Spleen (tissue), 11 donors: ENCODE measurements at regions not wholly inside any gene's neighbourhood (a gene's known extent, or its start where the extent isn't known, plus 50 kb on each side); places are given as distances from the start of the nearest gene placed in this dataset.

Experiments used
- DNase-seq: peaks from one replicate; pipeline ENCODE4 v3.0.0-alpha.2; 2020
- H3K27ac ChIP-seq, 8 donors: fragments of 200-600 bp; sonication (generic) in 7 of 8; 1 replicate in 4 of 8; 2 replicates in 4 of 8; pipeline versions ENCODE4 v1.5.0 to v1.8.0; 2016 to 2021; ENCODE audit warnings: inconsistent platforms in 4 of 8, mild to moderate bottlenecking in 4 of 8, moderate library complexity in 1 of 8
- H3K27me3 ChIP-seq, 7 donors: fragments of 200-600 bp; sonication (generic) in 6 of 7; replicated peaks in 1 of 7; 1 replicate in 4 of 7; 2 replicates in 3 of 7; pipeline versions ENCODE4 v1.5.0 to v1.8.0; 2016 to 2021; ENCODE audit warnings: inconsistent platforms in 3 of 7, mild to moderate bottlenecking in 1 of 7
- H3K36me3 ChIP-seq, 6 donors: fragments of 200-600 bp; sonication (generic) in 5 of 6; 1 replicate in 4 of 6; 2 replicates in 2 of 6; pipeline versions ENCODE4 v1.5.0 to v1.8.0; 2016 to 2021; ENCODE audit warnings: inconsistent platforms in 2 of 6
- H3K4me1 ChIP-seq, 6 donors: fragments of 200-600 bp; sonication (generic) in 5 of 6; 1 replicate in 3 of 6; 2 replicates in 3 of 6; pipeline versions ENCODE4 v1.5.0 to v1.8.0; 2016 to 2021; ENCODE audit warnings: inconsistent platforms in 3 of 6
- H3K4me3 ChIP-seq, 8 donors: fragments of 200-600 bp; sonication (generic) in 7 of 8; 1 replicate in 4 of 8; 2 replicates in 4 of 8; pipeline versions ENCODE4 v1.5.0 to v1.8.0; 2016 to 2021; ENCODE audit warnings: inconsistent platforms in 4 of 8, mild to moderate bottlenecking in 4 of 8, moderate library complexity in 2 of 8
- H3K9me3 ChIP-seq, 8 donors: fragments of 200-600 bp; sonication (generic) in 7 of 8; 1 replicate in 4 of 8; 2 replicates in 4 of 8; pipeline versions ENCODE4 v1.5.0 to v1.8.0; 2016 to 2021; ENCODE audit warnings: inconsistent platforms in 4 of 8
- POLR2A ChIP-seq, 3 donors: fragments of 450-650 bp; IDR thresholded peaks; one replicate each; pipeline ENCODE4 v1.5.1; 2017; ENCODE audit warnings: antibody characterized with exemption in 3 of 3, mild to moderate bottlenecking in 1 of 3
- POLR2AphosphoS5 ChIP-seq, 3 donors: sonication (generic); formaldehyde crosslinking; IDR thresholded peaks; one replicate each; pipeline ENCODE4 v1.5.1; 2017; ENCODE audit warnings: antibody characterized with exemption in 3 of 3
- WGBS, 5 donors: extraction: QIAGEN DNeasy Blood & Tissue Kit in 3 of 5; methylation state at CpG; one replicate each; pipeline versions ENCODE4 v1.1.5 to v1.1.7; 2013 to 2018; 5-methylcytosine and 5-hydroxymethylcytosine counted together
- intact Hi-C: fragments of 100-400 bp; cut with DNase I; formaldehyde crosslinking; loops from one replicate; pipeline ENCODE4 v1.15.0; 2023; ENCODE audit warnings: low total_unique reads
- TF ChIP-seq, protein P1 (sequence below), 11 experiments: fragments of 200-600 bp in 7 of 11; fragments of 450-650 bp in 4 of 11; sonication (generic) in 4 of 11; IDR thresholded peaks in 8 of 11; conservative IDR thresholded peaks in 3 of 11; 1 replicate in 7 of 11; 2 replicates in 4 of 11; pipeline versions ENCODE4 v1.4.0 to v1.8.0; 2016 to 2021; ENCODE audit warnings: antibody characterized with exemption in 11 of 11, inconsistent platforms in 4 of 11, mild to moderate bottlenecking in 1 of 11
- donor health status: healthy with polysubstance abuse.
- donor health status: DM: no; HTN: no; CAD: no; lungs with moderate emphysema.
- donor health status: DM: no; HTN: no; CAD: no.
- donor health status: Bipolar disorder and iron deficiency.
- donor health status: healthy.
- donor health status: DM: no; HTN: no; CAD: no.
- donor health status: DM: yes; HTN: yes; CAD: no.

DNA sequence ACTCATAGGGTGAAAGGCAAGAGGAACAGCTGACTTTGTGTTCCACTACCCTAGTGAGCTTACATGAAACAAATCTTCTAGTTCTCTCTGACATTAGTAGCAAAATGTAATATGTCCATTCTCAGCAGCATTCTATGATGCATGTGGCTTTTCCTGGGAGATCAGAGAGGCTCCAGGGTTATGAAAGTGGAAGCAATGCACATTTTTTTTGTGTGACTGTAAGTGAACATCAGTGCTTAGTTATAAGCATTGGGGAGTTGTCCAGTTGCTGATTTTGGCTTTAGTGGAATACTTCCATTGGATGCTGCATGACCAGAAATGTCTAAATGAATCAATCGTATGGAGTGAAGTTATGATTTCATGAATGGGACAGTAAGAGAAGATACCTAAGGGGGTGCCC, 255.9 kb downstream of the FAT3 start:
- Histone ChIP-seq H3K4me3 (no peak overlapping the region), H3K27ac (no peak overlapping the region), H3K9me3 (no peaks in the 10 kb centered on the region), H3K27me3 (no peaks in the 10 kb centered on the region), H3K4me1 (no peaks in the 10 kb centered on the region), H3K36me3 (no peaks in the 10 kb centered on the region)
- no peak for TF ChIP-seq POLR2AphosphoS5 (IDR thresholded peaks at IDR 0.05)
- TF ChIP-seq, protein P1, sequence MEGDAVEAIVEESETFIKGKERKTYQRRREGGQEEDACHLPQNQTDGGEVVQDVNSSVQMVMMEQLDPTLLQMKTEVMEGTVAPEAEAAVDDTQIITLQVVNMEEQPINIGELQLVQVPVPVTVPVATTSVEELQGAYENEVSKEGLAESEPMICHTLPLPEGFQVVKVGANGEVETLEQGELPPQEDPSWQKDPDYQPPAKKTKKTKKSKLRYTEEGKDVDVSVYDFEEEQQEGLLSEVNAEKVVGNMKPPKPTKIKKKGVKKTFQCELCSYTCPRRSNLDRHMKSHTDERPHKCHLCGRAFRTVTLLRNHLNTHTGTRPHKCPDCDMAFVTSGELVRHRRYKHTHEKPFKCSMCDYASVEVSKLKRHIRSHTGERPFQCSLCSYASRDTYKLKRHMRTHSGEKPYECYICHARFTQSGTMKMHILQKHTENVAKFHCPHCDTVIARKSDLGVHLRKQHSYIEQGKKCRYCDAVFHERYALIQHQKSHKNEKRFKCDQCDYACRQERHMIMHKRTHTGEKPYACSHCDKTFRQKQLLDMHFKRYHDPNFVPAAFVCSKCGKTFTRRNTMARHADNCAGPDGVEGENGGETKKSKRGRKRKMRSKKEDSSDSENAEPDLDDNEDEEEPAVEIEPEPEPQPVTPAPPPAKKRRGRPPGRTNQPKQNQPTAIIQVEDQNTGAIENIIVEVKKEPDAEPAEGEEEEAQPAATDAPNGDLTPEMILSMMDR (IDR thresholded peaks at IDR 0.05 in 8 of 11, conservative IDR thresholded peaks at IDR 0.05 in 3 of 11), result no peak
- no peak for TF ChIP-seq POLR2A (IDR thresholded peaks at IDR 0.05)
- intact Hi-C loops, result no loop called here
- 83 to 98% (median 97%) methylated on average over 1 of the region's 1 CpG for WGBS, 5 donors
- no peak for DNase-seq

DNA sequence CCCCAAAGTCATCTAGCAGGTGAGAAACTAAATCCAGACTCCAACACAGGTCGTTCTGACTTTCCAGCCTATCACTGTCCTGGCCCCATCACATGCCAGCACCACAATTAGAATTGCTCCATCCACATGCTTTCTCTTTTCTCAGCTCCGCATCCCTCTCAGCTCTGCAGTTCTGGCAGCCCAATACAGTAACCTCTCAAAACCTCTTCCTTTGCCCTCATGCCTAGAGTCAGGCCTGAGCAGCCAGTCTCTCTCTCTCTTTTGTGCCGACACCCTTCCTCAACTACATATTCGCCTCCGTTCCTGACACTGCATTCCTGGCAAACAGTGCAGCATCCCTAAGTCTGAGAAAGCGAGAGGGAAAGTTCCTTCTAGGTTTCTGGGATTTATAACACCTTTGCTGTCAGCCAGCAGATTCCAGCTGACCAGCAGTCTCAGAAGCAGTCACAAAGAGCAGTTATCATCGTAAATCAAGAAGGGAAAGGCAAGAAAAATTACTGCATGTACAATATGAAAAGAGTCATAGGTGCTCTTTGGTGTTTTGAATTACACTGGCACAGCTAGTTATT, 258.0 kb downstream of the FAT3 start:
- no peak overlapping the region for H3K27ac ChIP-seq
- H3K4me1 ChIP-seq, result no peaks in the 10 kb centered on the region
- no peaks in the 10 kb centered on the region for H3K9me3 ChIP-seq
- TF ChIP-seq POLR2A (IDR thresholded peaks at IDR 0.05), result no peak
- TF ChIP-seq, protein P1 (IDR thresholded peaks at IDR 0.05 in 8 of 11, conservative IDR thresholded peaks at IDR 0.05 in 3 of 11), result no peak
- no peak for TF ChIP-seq POLR2AphosphoS5 (IDR thresholded peaks at IDR 0.05)
- 71 to 85% (median 75%) methylated on average over 7 of the region's 7 CpGs for WGBS, 5 donors
- no peak for DNase-seq
- H3K27me3 ChIP-seq, result no peaks in the 10 kb centered on the region
- intact Hi-C loops, result no loop called here
- H3K36me3 ChIP-seq, result no peaks in the 10 kb centered on the region
- H3K4me3 ChIP-seq, result no peak overlapping the region

DNA sequence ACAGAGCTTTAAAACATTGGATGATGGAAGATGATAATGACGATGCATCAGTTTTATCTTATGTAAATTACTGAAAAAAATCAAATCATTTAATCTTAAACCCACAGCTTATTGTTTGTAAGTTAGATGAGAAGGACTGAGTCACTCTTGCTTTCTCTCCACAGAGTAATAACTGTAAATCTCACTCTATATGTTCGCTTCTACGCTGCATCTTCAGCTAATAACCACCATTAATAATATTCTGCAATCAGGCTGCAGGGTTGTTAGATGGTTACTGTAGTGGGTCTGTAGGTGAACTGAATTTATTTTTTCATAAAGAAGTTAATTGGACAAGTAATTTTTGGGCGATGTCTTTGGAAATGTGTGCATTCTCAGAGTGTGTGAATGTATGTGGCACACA, 260.0 kb downstream of the FAT3 start:
- TF ChIP-seq POLR2A (IDR thresholded peaks at IDR 0.05), result no peak
- TF ChIP-seq, protein P1 (IDR thresholded peaks at IDR 0.05 in 8 of 11, conservative IDR thresholded peaks at IDR 0.05 in 3 of 11), result no peak
- TF ChIP-seq POLR2AphosphoS5 (IDR thresholded peaks at IDR 0.05), result no peak
- intact Hi-C loops, result no loop called here
- H3K9me3 ChIP-seq, result no peaks in the 10 kb centered on the region
- DNase-seq, result no peak
- H3K27ac ChIP-seq, result no peak overlapping the region
- no peak overlapping the region for H3K4me3 ChIP-seq
- no peaks in the 10 kb centered on the region for H3K27me3 ChIP-seq
- H3K36me3 ChIP-seq, result no peaks in the 10 kb centered on the region
- 88 to 94% (median 90%) methylated on average over 4 of the region's 4 CpGs for WGBS, 5 donors
- H3K4me1 ChIP-seq, result no peaks in the 10 kb centered on the region

DNA sequence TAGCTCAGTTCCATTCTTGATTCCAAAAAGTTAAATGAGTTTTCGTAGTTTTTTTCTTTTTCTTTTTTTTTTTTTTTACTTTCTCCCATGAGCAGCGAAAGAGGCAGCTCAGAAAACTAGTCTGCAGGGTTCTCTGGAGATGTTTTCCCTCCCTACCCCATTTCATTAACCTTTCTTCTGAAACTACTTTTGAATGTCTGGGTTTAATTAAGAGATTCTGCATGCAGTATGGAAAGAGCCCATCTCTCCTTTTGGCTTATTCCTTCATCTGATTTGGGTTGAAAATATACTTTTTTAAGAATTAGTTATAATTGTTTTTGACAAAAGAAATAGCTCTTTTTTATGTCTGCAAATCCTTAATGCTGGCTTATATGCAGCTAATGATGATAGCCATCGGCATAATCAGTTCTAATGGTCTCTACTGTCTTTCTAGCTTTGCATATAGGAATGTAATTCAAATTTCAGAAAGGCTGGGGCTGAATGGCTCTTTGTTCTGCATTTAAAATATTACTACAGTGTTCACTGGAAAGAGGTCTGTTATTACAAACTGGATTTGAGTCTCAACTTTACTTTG, 265.3 kb downstream of the FAT3 start:
- no peak overlapping the region for H3K4me3 ChIP-seq
- no peaks in the 10 kb centered on the region for H3K9me3 ChIP-seq
- H3K4me1 ChIP-seq, result no peaks in the 10 kb centered on the region
- TF ChIP-seq POLR2AphosphoS5 (IDR thresholded peaks at IDR 0.05) (no peak), POLR2A (IDR thresholded peaks at IDR 0.05) (no peak)
- TF ChIP-seq, protein P1 (IDR thresholded peaks at IDR 0.05 in 8 of 11, conservative IDR thresholded peaks at IDR 0.05 in 3 of 11), result no peak
- H3K36me3 ChIP-seq, result no peaks in the 10 kb centered on the region
- intact Hi-C loops, result no loop called here
- DNase-seq, result no peak
- no peak overlapping the region for H3K27ac ChIP-seq
- no peaks in the 10 kb centered on the region for H3K27me3 ChIP-seq
- WGBS, 5 donors, result 75 to 85% (median 79%) methylated on average over 3 of the region's 3 CpGs
